ENCODE measurements at regions not wholly inside any gene's neighbourhood (a gene's known extent, or its start where the extent isn't known, plus 50 kb on each side); places are given as distances from the start of the nearest gene placed in this dataset.

DNA sequence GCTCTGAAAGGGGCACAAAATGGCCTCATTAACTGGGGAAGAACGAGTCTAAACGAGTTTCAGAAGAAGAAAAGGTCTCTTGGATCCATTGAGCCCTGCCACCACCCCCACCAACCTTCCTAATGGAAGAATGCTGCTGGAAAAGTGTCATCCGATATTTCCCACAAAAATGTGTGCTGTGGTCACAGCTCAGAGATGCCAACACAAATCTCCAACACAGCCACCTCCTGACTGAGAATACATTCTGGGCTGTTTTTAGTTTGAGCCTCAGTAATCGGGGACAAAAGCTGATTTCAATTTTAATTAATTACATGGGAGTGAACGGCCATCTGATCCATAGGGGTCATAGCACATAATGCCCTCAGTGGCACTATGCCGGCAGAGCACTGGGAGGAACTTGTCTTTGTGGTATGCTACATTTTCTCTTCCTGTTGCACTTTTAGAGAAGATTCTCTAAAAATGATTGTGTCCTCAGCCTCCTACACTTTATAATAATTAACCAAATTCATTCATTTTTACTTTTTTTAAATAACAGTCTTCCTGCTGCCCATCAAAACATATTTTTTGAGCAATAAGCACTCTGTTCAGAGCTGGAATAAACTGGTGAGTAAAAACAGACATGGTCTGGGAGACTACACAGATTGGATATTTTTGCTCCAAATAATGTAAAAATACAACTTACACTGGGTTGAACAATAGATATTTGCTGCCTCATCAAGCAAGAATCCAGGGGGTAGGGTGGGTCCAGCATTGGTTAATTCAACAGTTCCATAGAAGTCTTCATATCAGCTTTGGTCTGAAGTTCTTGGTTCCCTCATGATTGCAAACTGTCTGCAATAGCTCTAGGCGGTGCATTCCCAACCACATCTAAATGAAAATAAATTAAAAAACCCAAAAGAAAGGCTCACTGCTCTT lies 143.6 kb upstream of the TMEM170B start (continued):
- TF ChIP-seq, protein P1, sequence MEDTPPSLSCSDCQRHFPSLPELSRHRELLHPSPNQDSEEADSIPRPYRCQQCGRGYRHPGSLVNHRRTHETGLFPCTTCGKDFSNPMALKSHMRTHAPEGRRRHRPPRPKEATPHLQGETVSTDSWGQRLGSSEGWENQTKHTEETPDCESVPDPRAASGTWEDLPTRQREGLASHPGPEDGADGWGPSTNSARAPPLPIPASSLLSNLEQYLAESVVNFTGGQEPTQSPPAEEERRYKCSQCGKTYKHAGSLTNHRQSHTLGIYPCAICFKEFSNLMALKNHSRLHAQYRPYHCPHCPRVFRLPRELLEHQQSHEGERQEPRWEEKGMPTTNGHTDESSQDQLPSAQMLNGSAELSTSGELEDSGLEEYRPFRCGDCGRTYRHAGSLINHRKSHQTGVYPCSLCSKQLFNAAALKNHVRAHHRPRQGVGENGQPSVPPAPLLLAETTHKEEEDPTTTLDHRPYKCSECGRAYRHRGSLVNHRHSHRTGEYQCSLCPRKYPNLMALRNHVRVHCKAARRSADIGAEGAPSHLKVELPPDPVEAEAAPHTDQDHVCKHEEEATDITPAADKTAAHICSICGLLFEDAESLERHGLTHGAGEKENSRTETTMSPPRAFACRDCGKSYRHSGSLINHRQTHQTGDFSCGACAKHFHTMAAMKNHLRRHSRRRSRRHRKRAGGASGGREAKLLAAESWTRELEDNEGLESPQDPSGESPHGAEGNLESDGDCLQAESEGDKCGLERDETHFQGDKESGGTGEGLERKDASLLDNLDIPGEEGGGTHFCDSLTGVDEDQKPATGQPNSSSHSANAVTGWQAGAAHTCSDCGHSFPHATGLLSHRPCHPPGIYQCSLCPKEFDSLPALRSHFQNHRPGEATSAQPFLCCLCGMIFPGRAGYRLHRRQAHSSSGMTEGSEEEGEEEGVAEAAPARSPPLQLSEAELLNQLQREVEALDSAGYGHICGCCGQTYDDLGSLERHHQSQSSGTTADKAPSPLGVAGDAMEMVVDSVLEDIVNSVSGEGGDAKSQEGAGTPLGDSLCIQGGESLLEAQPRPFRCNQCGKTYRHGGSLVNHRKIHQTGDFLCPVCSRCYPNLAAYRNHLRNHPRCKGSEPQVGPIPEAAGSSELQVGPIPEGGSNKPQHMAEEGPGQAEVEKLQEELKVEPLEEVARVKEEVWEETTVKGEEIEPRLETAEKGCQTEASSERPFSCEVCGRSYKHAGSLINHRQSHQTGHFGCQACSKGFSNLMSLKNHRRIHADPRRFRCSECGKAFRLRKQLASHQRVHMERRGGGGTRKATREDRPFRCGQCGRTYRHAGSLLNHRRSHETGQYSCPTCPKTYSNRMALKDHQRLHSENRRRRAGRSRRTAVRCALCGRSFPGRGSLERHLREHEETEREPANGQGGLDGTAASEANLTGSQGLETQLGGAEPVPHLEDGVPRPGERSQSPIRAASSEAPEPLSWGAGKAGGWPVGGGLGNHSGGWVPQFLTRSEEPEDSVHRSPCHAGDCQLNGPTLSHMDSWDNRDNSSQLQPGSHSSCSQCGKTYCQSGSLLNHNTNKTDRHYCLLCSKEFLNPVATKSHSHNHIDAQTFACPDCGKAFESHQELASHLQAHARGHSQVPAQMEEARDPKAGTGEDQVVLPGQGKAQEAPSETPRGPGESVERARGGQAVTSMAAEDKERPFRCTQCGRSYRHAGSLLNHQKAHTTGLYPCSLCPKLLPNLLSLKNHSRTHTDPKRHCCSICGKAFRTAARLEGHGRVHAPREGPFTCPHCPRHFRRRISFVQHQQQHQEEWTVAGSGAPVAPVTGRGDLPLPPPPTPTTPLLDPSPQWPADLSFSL (CRISPR knock-in tag; IDR thresholded peaks at IDR 0.05): peak; percentile 43; the same call in 1 of the 2 replicates
- 0 out of 4 replicates have a peak, but pooled peaks of 1 of the 2 experiments have one; percentile 10 for TF ChIP-seq EP300 (IDR thresholded peaks at IDR 0.05; ENCODE audit: low read depth in 2 of 2, low read length in 2 of 2)
- TF ChIP-seq EP300 (CRISPR knock-in tag; IDR thresholded peaks at IDR 0.05; ENCODE audit: borderline replicate concordance): no peak
- no peak for TF ChIP-seq RFX1 (IDR thresholded peaks at IDR 0.05)
- no peak for TF ChIP-seq ATF1 (CRISPR knock-in tag; IDR thresholded peaks at IDR 0.05)
- TF ChIP-seq, protein P2, sequence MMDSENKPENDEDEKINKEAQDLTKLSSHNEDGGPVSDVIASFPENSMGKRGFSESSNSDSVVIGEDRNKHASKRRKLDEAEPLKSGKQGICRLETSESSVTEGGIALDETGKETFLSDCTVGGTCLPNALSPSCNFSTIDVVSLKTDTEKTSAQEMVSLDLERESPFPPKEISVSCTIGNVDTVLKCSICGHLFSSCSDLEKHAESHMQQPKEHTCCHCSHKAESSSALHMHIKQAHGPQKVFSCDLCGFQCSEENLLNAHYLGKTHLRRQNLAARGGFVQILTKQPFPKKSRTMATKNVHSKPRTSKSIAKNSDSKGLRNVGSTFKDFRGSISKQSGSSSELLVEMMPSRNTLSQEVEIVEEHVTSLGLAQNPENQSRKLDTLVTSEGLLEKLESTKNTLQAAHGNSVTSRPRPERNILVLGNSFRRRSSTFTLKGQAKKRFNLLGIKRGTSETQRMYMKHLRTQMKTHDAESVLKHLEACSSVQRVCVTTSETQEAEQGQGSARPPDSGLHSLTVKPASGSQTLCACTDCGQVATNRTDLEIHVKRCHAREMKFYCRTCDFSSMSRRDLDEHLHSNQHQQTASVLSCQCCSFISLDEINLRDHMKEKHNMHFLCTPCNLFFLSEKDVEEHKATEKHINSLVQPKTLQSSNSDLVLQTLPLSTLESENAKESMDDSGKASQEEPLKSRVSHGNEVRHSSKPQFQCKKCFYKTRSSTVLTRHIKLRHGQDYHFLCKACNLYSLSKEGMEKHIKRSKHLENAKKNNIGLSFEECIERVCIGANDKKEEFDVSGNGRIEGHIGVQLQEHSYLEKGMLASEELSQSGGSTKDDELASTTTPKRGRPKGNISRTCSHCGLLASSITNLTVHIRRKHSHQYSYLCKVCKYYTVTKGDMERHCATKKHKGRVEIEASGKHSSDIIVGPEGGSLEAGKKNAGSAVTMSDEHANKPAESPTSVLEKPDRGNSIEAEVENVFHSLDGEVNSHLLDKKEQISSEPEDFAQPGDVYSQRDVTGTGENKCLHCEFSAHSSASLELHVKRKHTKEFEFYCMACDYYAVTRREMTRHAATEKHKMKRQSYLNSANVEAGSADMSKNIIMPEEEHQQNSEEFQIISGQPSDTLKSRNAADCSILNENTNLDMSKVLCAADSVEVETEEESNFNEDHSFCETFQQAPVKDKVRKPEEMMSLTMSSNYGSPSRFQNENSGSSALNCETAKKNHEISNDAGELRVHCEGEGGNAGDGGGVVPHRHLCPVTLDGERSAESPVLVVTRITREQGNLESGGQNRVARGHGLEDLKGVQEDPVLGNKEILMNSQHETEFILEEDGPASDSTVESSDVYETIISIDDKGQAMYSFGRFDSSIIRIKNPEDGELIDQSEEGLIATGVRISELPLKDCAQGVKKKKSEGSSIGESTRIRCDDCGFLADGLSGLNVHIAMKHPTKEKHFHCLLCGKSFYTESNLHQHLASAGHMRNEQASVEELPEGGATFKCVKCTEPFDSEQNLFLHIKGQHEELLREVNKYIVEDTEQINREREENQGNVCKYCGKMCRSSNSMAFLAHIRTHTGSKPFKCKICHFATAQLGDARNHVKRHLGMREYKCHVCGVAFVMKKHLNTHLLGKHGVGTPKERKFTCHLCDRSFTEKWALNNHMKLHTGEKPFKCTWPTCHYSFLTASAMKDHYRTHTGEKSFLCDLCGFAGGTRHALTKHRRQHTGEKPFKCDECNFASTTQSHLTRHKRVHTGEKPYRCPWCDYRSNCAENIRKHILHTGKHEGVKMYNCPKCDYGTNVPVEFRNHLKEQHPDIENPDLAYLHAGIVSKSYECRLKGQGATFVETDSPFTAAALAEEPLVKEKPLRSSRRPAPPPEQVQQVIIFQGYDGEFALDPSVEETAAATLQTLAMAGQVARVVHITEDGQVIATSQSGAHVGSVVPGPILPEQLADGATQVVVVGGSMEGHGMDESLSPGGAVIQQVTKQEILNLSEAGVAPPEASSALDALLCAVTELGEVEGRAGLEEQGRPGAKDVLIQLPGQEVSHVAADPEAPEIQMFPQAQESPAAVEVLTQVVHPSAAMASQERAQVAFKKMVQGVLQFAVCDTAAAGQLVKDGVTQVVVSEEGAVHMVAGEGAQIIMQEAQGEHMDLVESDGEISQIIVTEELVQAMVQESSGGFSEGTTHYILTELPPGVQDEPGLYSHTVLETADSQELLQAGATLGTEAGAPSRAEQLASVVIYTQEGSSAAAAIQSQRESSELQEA (CRISPR knock-in tag; IDR thresholded peaks at IDR 0.05; ENCODE audit: not compliant biosample characterization): no peak
- TF ChIP-seq SKI (IDR thresholded peaks at IDR 0.05; ENCODE audit: partially characterized antibody): no peak
- TF ChIP-seq, protein P3, sequence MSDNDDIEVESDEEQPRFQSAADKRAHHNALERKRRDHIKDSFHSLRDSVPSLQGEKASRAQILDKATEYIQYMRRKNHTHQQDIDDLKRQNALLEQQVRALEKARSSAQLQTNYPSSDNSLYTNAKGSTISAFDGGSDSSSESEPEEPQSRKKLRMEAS (IDR thresholded peaks at IDR 0.05): 0 out of 2 replicates have a peak, but pooled peaks have one; percentile 18
- 0 out of 2 replicates have a peak, but pooled peaks have one; percentile 5 for TF ChIP-seq ZSCAN9 (CRISPR knock-in tag; IDR thresholded peaks at IDR 0.05; ENCODE audit: borderline replicate concordance)
- no peak for TF ChIP-seq ZMAT3 (CRISPR knock-in tag; conservative IDR thresholded peaks at IDR 0.05)
- no peak for TF ChIP-seq SRY (CRISPR knock-in tag; IDR thresholded peaks at IDR 0.05)
- peak; percentile 31; the same call in 1 of the 2 replicates for TF ChIP-seq RBFOX2 (IDR thresholded peaks at IDR 0.05; ENCODE audit: low read depth, low read length)
- no peak for TF ChIP-seq MEIS1 (CRISPR knock-in tag; IDR thresholded peaks at IDR 0.05; ENCODE audit: borderline replicate concordance)
- no peak for TF ChIP-seq ZNF660 (CRISPR knock-in tag; IDR thresholded peaks at IDR 0.05; ENCODE audit: borderline replicate concordance, low read depth)

Measured in HepG2 (cell line).